ENCODE measurements at regions not wholly inside any gene's neighbourhood (a gene's known extent, or its start where the extent isn't known, plus 50 kb on each side); places are given as distances from the start of the nearest gene placed in this dataset.

DNA sequence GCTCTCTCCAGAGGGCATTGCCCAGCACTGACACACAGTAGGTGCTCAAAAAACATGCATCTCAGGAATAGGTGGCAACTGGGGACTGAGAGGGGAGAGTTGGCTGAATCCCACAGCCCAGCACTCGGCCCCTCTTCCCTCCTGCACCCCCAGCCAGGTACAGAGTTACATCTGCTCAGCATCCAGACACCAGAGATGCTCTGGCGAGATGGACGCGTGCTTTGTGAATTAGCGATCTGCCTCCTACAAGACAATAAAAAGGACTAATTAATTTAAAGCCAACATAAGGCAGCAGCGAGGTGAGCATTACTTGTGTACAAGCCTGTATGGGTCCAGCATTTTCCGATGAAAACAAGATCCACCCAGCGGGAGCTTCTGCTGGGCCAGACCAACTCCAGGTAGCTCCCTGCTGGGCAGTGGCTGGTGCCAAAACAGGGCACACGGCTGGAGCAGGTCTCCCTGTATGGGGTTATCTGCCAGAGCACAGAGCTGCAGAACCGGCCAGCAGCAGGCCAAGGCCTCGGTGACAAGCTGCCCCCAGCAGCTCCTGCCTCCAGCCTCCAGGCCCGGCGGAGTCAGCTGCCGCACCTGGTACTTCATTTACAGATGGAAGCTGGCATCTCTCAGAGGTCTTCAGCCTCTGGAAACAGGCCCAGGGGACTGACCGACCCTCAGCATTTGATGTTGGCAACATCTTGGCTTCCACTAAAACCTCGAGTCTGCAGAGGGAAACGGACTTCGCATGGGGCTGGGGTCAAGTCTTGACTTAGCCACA, 219.7 kb upstream of the SDK2 start:
- Histone ChIP-seq H3K4me3 (ENCODE audit: low read depth in 1 of 5, low read length in 5 of 5) (no peak overlapping the region), H3K9ac (ENCODE audit: low read length in 5 of 5) (no peak overlapping the region), H3K36me3 (ENCODE audit: control insufficient read depth in 5 of 5, insufficient read depth in 5 of 5, low read length in 5 of 5) (no peaks in the 10 kb centered on the region), H3K9me3 (ENCODE audit: control insufficient read depth in 5 of 5, low read length in 5 of 5) (no peaks in the 10 kb centered on the region), H3K27ac (ENCODE audit: low read depth, low read length) (no peak overlapping the region), H3K4me1 (ENCODE audit: control insufficient read depth in 5 of 5, insufficient read depth in 5 of 5, low read length in 5 of 5) (no peaks in the 10 kb centered on the region), H3K27me3 (ENCODE audit: control insufficient read depth in 5 of 5, insufficient read depth in 4 of 5, low read length in 5 of 5) (peaks cover 0 to 5% (median 4%) of the 10 kb centered on the region in 5 donors)

DNA sequence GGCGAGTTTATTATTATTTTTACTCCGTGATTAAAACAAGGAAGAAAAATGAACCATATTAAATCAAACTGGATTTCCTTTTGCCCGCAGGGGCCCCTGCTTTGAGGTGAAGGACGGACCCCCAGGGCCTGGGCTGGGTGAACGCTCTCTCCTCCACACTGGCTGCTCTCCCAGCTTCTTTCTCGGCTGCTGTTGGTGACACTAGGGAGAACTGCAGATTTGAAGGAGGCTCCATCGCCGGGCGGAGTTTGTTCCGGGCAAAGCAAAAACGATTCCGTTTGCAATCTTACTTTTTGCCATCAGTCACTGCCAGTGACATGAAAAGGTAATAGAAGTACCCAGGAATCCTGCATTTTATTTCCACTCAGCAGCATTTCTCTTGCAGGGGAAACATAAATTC, 221.6 kb upstream of the SDK2 start:
- H3K4me1 ChIP-seq (ENCODE audit: control insufficient read depth in 5 of 5, insufficient read depth in 5 of 5, low read length in 5 of 5): no peaks in the 10 kb centered on the region
- no peaks in the 10 kb centered on the region for H3K9me3 ChIP-seq (ENCODE audit: control insufficient read depth in 5 of 5, low read length in 5 of 5)
- no peaks in the 10 kb centered on the region for H3K36me3 ChIP-seq (ENCODE audit: control insufficient read depth in 5 of 5, insufficient read depth in 5 of 5, low read length in 5 of 5)
- peaks cover 0 to 8% (median 4%) of the 10 kb centered on the region in 5 donors for H3K27me3 ChIP-seq (ENCODE audit: control insufficient read depth in 5 of 5, insufficient read depth in 4 of 5, low read length in 5 of 5)
- H3K27ac ChIP-seq (ENCODE audit: low read depth, low read length): no peak overlapping the region
- no peak overlapping the region for H3K4me3 ChIP-seq (ENCODE audit: low read depth in 1 of 5, low read length in 5 of 5)
- no peak overlapping the region for H3K9ac ChIP-seq (ENCODE audit: low read length in 5 of 5)

DNA sequence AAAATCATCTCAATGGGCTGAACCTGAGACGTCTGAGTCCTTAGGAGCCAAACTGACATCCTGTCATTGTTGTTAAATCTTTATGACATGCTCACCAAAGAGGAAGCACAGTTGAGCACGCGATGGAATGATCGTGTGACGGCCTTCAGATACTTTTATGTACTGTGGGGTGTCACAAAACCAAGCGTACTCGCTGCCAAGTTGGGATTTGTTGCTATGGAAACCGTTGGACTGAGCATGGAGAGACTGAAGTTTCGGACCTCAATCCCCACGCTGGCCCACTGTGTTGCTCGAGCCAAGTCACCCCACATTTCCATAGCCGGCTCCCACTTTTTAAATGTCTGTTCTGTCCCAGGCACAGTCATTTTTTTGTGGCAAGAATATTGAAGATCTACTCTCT, 222.8 kb upstream of the SDK2 start:
- Histone ChIP-seq H3K9me3 (ENCODE audit: control insufficient read depth in 5 of 5, low read length in 5 of 5) (no peaks in the 10 kb centered on the region), H3K27ac (ENCODE audit: low read depth, low read length) (no peak overlapping the region), H3K4me1 (ENCODE audit: control insufficient read depth in 5 of 5, insufficient read depth in 5 of 5, low read length in 5 of 5) (no peaks in the 10 kb centered on the region), H3K27me3 (ENCODE audit: control insufficient read depth in 5 of 5, insufficient read depth in 4 of 5, low read length in 5 of 5) (peaks cover 0 to 8% (median 4%) of the 10 kb centered on the region in 5 donors), H3K4me3 (ENCODE audit: low read depth in 1 of 5, low read length in 5 of 5) (no peak overlapping the region), H3K9ac (ENCODE audit: low read length in 5 of 5) (no peak overlapping the region), H3K36me3 (ENCODE audit: control insufficient read depth in 5 of 5, insufficient read depth in 5 of 5, low read length in 5 of 5) (no peaks in the 10 kb centered on the region)

DNA sequence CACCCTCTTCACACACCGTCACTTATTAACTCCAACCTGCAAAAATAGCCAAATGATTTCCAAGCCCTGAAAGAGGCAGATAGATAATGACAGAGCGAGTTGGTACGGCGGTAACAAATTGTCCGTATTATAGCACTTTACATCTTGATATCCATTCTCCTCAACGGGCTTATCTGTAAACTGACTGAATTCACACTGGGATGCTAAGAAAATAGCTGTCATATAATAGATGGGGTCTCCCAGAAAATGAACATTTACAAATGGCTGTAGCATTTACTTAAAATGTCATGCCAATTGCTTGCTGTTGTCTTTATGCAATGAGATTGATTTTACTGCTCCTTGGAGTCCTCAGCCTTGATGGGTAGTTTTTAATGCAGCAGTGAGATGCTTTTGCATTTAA, 225.8 kb upstream of the SDK2 start:
- Histone ChIP-seq H3K27me3 (ENCODE audit: control insufficient read depth in 5 of 5, insufficient read depth in 4 of 5, low read length in 5 of 5) (peaks cover 0 to 8% (median 4%) of the 10 kb centered on the region in 5 donors), H3K4me1 (ENCODE audit: control insufficient read depth in 5 of 5, insufficient read depth in 5 of 5, low read length in 5 of 5) (peaks cover 0 to 2% (median 0%) of the 10 kb centered on the region in 5 donors), H3K9me3 (ENCODE audit: control insufficient read depth in 5 of 5, low read length in 5 of 5) (peaks cover 0 to 3% (median 0%) of the 10 kb centered on the region in 5 donors), H3K9ac (ENCODE audit: low read length in 5 of 5) (no peak overlapping the region), H3K36me3 (ENCODE audit: control insufficient read depth in 5 of 5, insufficient read depth in 5 of 5, low read length in 5 of 5) (no peaks in the 10 kb centered on the region), H3K4me3 (ENCODE audit: low read depth in 1 of 5, low read length in 5 of 5) (no peak overlapping the region), H3K27ac (ENCODE audit: low read depth, low read length) (no peak overlapping the region)

DNA sequence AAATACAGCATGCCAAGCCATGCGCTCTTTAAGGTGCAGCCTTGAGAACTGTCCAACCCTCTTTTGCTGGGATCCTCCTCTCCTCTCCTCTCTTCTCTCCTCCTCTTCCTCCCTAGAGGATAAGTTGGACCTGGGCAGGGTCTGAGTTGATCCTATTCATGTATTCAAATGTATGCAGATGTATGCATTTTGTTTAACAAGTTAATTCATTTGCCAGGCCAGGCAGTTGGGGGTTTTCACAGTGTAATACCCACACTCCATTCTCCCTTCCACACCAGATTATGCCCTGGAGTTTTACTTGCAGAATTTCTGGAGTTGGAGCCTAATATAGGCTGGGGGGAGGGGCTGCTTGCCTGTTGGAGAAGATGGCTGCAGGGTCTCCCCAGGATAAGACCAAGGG, 226.2 kb upstream of the SDK2 start:
- Histone ChIP-seq H3K9me3 (ENCODE audit: control insufficient read depth in 5 of 5, low read length in 5 of 5) (peaks cover 0 to 3% (median 0%) of the 10 kb centered on the region in 5 donors), H3K4me1 (ENCODE audit: control insufficient read depth in 5 of 5, insufficient read depth in 5 of 5, low read length in 5 of 5) (peaks cover 0 to 5% (median 0%) of the 10 kb centered on the region in 5 donors), H3K9ac (ENCODE audit: low read length in 5 of 5) (no peak overlapping the region)

DNA sequence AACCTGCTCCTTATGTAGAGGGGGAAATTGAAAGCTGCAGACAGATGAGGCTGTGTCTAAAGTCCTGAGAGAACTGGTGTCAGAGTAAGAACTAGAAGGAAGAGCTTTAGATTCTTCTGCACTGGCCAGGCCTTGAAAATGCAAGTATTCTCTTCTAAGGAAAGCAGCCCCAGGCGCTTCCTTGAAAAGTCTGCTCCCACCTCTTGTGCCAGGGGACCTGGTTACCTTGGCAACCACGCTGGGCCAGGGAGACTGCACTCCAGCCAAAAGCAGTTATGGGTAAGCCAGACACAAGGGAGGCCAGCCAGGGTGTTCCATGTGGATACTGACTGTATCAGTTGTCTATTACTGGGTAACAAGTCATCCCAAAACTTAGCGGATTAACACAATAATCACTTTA, 228.6 kb upstream of the SDK2 start:
- Histone ChIP-seq H3K36me3 (ENCODE audit: control insufficient read depth in 5 of 5, insufficient read depth in 5 of 5, low read length in 5 of 5) (no peaks in the 10 kb centered on the region), H3K27ac (ENCODE audit: low read depth, low read length) (no peak overlapping the region), H3K9ac (ENCODE audit: low read length in 5 of 5) (no peak overlapping the region), H3K4me3 (ENCODE audit: low read depth in 1 of 5, low read length in 5 of 5) (no peak overlapping the region), H3K27me3 (ENCODE audit: control insufficient read depth in 5 of 5, insufficient read depth in 4 of 5, low read length in 5 of 5) (peaks cover 0 to 8% (median 6%) of the 10 kb centered on the region in 5 donors), H3K4me1 (ENCODE audit: control insufficient read depth in 5 of 5, insufficient read depth in 5 of 5, low read length in 5 of 5) (peaks cover 0 to 5% (median 0%) of the 10 kb centered on the region in 5 donors), H3K9me3 (ENCODE audit: control insufficient read depth in 5 of 5, low read length in 5 of 5) (peaks cover 0 to 3% (median 0%) of the 10 kb centered on the region in 5 donors)

More for the DNA sequence above, 226.2 kb upstream of the SDK2 start:
- H3K36me3 ChIP-seq (ENCODE audit: control insufficient read depth in 5 of 5, insufficient read depth in 5 of 5, low read length in 5 of 5): no peaks in the 10 kb centered on the region
- peaks cover 0 to 8% (median 5%) of the 10 kb centered on the region in 5 donors for H3K27me3 ChIP-seq (ENCODE audit: control insufficient read depth in 5 of 5, insufficient read depth in 4 of 5, low read length in 5 of 5)
- H3K27ac ChIP-seq (ENCODE audit: low read depth, low read length): no peak overlapping the region
- H3K4me3 ChIP-seq (ENCODE audit: low read depth in 1 of 5, low read length in 5 of 5): no peak overlapping the region

DNA sequence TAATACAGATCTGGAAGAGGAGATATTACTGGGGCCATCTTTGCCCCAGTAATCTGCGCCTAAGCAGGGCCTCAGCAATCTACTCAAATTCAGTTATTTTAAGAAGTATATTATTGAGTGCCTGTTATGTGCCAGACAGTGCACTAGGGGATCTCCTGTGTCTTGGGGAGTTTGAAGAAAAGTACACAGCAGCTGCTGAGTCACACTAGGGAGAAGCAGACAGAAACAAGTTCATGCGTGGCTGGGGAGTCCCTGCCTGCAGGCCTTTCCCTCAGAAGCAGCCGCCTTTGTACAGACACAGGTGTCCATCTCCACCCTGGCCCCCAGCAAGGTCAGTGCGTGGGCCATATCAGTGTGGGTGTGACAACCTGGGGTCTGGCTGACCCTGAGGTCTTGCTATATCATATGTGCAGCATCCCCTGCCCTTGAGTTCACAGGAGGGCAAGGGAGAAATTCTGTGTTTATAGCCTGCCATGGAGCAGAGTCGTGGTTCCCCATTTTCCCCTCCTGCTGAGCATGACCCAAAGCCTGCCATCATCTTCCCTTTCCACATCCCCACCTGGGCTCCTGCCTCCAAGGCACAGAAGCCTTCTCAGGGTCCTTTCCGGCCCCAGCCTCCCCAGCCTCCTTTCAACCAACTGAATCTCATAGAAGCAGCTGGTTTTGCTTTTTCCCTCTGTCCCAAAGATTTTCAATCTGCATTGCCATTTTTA, 229.9 kb upstream of the SDK2 start:
- Histone ChIP-seq H3K36me3 (ENCODE audit: control insufficient read depth in 5 of 5, insufficient read depth in 5 of 5, low read length in 5 of 5) (no peaks in the 10 kb centered on the region), H3K9ac (ENCODE audit: low read length in 5 of 5) (no peak overlapping the region), H3K27ac (ENCODE audit: low read depth, low read length) (no peak overlapping the region), H3K9me3 (ENCODE audit: control insufficient read depth in 5 of 5, low read length in 5 of 5) (peaks cover 0 to 3% (median 0%) of the 10 kb centered on the region in 5 donors), H3K4me1 (ENCODE audit: control insufficient read depth in 5 of 5, insufficient read depth in 5 of 5, low read length in 5 of 5) (peaks cover 0 to 5% (median 0%) of the 10 kb centered on the region in 5 donors), H3K4me3 (ENCODE audit: low read depth in 1 of 5, low read length in 5 of 5) (no peak overlapping the region), H3K27me3 (ENCODE audit: control insufficient read depth in 5 of 5, insufficient read depth in 4 of 5, low read length in 5 of 5) (peaks cover 3 to 10% (median 6%) of the 10 kb centered on the region in 5 donors)

DNA sequence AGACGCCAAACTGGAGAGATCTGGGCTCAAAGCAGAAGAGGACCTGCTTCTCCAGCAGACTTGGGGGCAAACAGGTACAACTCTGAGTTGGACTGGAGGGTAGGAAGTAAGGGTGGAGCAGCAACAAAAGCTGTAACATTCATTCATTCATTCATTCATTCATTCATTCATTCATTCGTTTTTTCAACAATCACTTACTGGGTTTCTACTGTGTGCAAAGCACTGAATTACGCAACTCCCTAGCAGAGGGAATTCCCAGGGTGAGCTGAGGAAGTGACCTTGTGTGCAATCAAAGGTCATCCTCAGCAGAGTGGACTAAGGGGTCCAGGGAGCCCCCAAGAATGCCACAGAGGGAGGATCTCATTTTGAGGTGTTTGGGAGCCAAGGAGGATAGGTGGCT, 231.1 kb upstream of the SDK2 start:
- H3K27ac ChIP-seq (ENCODE audit: low read depth, low read length): no peak overlapping the region
- peaks cover 0 to 5% (median 0%) of the 10 kb centered on the region in 5 donors for H3K4me1 ChIP-seq (ENCODE audit: control insufficient read depth in 5 of 5, insufficient read depth in 5 of 5, low read length in 5 of 5)
- H3K9me3 ChIP-seq (ENCODE audit: control insufficient read depth in 5 of 5, low read length in 5 of 5): peaks cover 0 to 3% (median 0%) of the 10 kb centered on the region in 5 donors
- no peak overlapping the region for H3K4me3 ChIP-seq (ENCODE audit: low read depth in 1 of 5, low read length in 5 of 5)
- H3K9ac ChIP-seq (ENCODE audit: low read length in 5 of 5): no peak overlapping the region
- no peaks in the 10 kb centered on the region for H3K36me3 ChIP-seq (ENCODE audit: control insufficient read depth in 5 of 5, insufficient read depth in 5 of 5, low read length in 5 of 5)
- H3K27me3 ChIP-seq (ENCODE audit: control insufficient read depth in 5 of 5, insufficient read depth in 4 of 5, low read length in 5 of 5): peaks cover 0 to 14% (median 12%) of the 10 kb centered on the region in 5 donors

DNA sequence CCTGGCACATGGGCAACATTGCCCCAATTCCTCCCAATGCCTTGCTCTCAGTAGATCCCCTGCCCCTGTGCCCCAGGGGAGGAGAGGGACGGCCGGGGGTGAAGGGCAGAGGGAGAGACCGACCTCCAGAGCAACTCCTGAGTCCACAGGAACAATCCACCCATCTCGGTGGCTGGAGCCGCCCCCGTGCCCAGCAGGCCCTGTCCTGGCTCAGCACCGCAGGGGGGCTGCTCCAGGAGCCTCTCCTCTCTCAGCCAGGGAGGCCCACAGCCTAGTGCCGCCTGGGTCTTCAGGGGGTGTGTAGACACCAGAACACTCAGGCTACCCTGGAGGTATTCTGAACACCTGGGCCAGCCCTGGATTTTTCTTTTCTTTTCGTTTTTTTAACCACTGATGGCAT, 233.7 kb upstream of the SDK2 start:
- Histone ChIP-seq H3K27me3 (ENCODE audit: control insufficient read depth in 5 of 5, insufficient read depth in 4 of 5, low read length in 5 of 5) (peaks cover 0 to 22% (median 17%) of the 10 kb centered on the region in 5 donors), H3K4me3 (ENCODE audit: low read depth in 1 of 5, low read length in 5 of 5) (no peak overlapping the region), H3K9me3 (ENCODE audit: control insufficient read depth in 5 of 5, low read length in 5 of 5) (peaks cover 0 to 3% (median 0%) of the 10 kb centered on the region in 5 donors), H3K36me3 (ENCODE audit: control insufficient read depth in 5 of 5, insufficient read depth in 5 of 5, low read length in 5 of 5) (no peaks in the 10 kb centered on the region), H3K4me1 (ENCODE audit: control insufficient read depth in 5 of 5, insufficient read depth in 5 of 5, low read length in 5 of 5) (peaks cover 0 to 5% (median 0%) of the 10 kb centered on the region in 5 donors), H3K27ac (ENCODE audit: low read depth, low read length) (no peak overlapping the region), H3K9ac (ENCODE audit: low read length in 5 of 5) (no peak overlapping the region)

DNA sequence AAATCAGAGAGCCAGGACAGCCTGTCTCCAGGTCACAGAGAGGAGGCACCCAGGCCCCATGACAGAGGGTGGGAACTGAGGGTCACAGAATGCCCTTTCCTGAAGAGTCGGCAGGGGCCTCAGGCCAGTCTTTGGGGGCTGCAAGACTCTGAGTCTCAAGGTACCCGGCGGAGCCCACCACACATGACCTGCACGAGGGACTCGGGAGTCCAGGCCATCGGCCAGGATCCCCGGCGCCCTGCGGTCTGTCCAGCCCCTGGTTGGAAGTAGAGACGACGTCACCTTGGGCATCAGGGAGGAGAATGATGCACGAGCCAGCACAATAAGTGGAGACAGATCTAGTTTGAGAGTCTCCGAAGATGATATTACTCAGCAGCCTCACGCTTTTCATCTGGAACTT, 234.7 kb upstream of the SDK2 start:
- no peak overlapping the region for H3K4me3 ChIP-seq (ENCODE audit: low read depth in 1 of 5, low read length in 5 of 5)
- peaks cover 0 to 5% (median 0%) of the 10 kb centered on the region in 5 donors for H3K4me1 ChIP-seq (ENCODE audit: control insufficient read depth in 5 of 5, insufficient read depth in 5 of 5, low read length in 5 of 5)
- peaks cover 0 to 24% (median 20%) of the 10 kb centered on the region in 5 donors for H3K27me3 ChIP-seq (ENCODE audit: control insufficient read depth in 5 of 5, insufficient read depth in 4 of 5, low read length in 5 of 5)
- H3K9ac ChIP-seq (ENCODE audit: low read length in 5 of 5): no peak overlapping the region
- no peaks in the 10 kb centered on the region for H3K9me3 ChIP-seq (ENCODE audit: control insufficient read depth in 5 of 5, low read length in 5 of 5)
- no peaks in the 10 kb centered on the region for H3K36me3 ChIP-seq (ENCODE audit: control insufficient read depth in 5 of 5, insufficient read depth in 5 of 5, low read length in 5 of 5)
- H3K27ac ChIP-seq (ENCODE audit: low read depth, low read length): no peak overlapping the region

Measured in subcutaneous abdominal adipose tissue (tissue), 5 donors.